ENCODE measurements at regions not wholly inside any gene's neighbourhood (a gene's known extent, or its start where the extent isn't known, plus 50 kb on each side); places are given as distances from the start of the nearest gene placed in this dataset.
"Not testable (repeated sequence)": the region's sequence is repeated elsewhere in the genome, so short reads cannot be mapped to it uniquely, and the experiment has no call there.

DNA sequence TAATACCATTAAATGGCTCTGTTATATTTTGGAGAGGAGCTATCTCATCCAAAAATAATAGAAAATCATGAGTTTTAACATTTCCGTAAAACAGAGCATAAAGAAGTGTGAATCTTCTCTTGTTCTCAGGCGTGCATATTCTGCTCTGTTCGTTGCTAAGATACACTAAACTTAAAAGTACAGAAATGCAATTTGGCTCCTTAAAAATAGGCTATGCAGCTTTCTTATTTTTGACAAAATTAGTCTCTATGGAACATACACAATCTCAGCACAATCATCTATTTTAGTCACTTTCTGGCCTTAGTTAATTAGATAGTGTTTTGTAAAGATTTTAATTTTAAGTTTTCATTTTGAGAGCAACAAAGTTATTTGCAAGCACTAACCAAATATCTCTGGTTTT lies 79.0 kb upstream of the USP25 start:
- ATAC-seq (no peak), DNase-seq (no peak)
- 62% methylated on average over 3 of the region's 3 CpGs for WGBS
- H3K4me3 ChIP-seq (ENCODE audit: low read length) = no peak overlapping the region
- H3K27ac ChIP-seq (ENCODE audit: low read length) = no peak overlapping the region
- H3K27me3 ChIP-seq (ENCODE audit: control insufficient read depth, insufficient read depth) = no peaks in the 10 kb centered on the region
- no peaks in the 10 kb centered on the region for H3K4me1 ChIP-seq (ENCODE audit: control insufficient read depth, insufficient read depth, low read length)
- intact Hi-C loops (cut with DNase I) = no loop called here
- no peaks in the 10 kb centered on the region for H3K9me3 ChIP-seq (ENCODE audit: control insufficient read depth, low read length)

DNA sequence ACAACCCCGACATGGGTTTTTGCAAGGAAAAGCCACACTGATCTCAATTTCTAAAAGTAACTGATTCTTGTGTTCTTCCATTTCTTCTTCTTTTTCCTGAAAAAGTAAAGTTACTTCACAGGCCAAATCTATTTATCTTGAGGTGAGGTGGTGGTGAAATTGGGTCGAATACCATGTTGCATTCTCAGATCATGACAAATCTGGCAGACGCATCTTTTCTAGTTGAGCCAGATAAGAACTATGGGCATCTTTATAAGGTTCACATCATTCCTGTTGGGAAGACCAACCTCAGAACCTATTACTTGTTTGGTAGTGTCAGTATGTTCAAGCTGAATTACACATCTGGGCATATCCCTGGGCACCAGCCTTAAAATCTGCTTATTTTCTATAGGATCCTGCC lies 78.6 kb upstream of the USP25 start:
- ATAC-seq (no peak), DNase-seq (no peak)
- Histone ChIP-seq H3K4me3 (ENCODE audit: low read length) (no peak overlapping the region), H3K27me3 (ENCODE audit: control insufficient read depth, insufficient read depth) (no peaks in the 10 kb centered on the region), H3K4me1 (ENCODE audit: control insufficient read depth, insufficient read depth, low read length) (no peaks in the 10 kb centered on the region), H3K9me3 (ENCODE audit: control insufficient read depth, low read length) (no peaks in the 10 kb centered on the region), H3K27ac (ENCODE audit: low read length) (no peak overlapping the region)
- intact Hi-C loops (cut with DNase I) = no loop called here
- 53% methylated on average over 3 of the region's 3 CpGs for WGBS

DNA sequence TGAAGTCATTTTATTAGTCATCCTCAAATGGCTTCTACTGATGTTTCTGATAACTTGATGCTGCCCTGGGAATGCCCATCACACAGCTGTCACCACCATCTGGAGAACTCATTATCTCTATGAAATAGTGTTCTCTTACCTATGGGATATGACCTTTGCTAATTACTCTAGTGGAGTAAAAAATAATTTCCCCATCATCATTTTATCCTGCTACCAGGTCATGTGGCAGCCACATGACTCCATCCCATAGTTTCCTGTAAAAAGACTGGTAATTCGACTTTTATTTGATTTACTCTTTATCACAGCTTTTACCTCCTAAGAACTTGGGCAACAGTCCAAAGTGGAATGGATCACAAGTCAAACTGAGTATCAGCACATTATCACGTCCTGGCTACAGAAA lies 76.1 kb upstream of the USP25 start:
- no peak overlapping the region for H3K4me3 ChIP-seq (ENCODE audit: low read length)
- H3K9me3 ChIP-seq (ENCODE audit: control insufficient read depth, low read length) = no peaks in the 10 kb centered on the region
- ATAC-seq = no peak
- no peaks in the 10 kb centered on the region for H3K27me3 ChIP-seq (ENCODE audit: control insufficient read depth, insufficient read depth)
- no peaks in the 10 kb centered on the region for H3K4me1 ChIP-seq (ENCODE audit: control insufficient read depth, insufficient read depth, low read length)
- no peak overlapping the region for H3K27ac ChIP-seq (ENCODE audit: low read length)
- DNase-seq = no peak
- intact Hi-C loops (cut with DNase I) = no loop called here
- WGBS = 39% methylated on average over 2 of the region's 2 CpGs

DNA sequence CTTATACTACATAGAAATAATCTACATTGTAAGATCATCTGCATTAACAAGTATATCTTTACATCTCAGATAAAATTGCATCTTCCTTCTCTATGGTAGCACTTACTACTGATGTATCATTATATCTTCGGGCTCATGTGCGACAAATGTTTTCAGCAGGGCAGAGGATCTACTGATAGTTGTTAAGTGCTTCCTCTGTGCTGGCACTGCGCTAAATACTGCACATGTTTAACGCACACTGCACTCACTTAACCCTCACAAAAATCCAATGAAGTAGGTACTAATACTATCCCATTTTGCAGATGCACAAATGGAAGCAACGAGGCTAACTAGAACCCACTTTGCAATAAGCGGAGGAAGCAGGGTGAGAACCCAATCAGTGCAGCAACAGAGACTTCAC lies 75.6 kb upstream of the USP25 start:
- Histone ChIP-seq H3K4me3 (ENCODE audit: low read length) (no peak overlapping the region), H3K4me1 (ENCODE audit: control insufficient read depth, insufficient read depth, low read length) (no peaks in the 10 kb centered on the region), H3K9me3 (ENCODE audit: control insufficient read depth, low read length) (no peaks in the 10 kb centered on the region), H3K27me3 (ENCODE audit: control insufficient read depth, insufficient read depth) (no peaks in the 10 kb centered on the region), H3K27ac (ENCODE audit: low read length) (no peak overlapping the region)
- DNase-seq (no peak), ATAC-seq (no peak)
- 95% methylated on average over 6 of the region's 6 CpGs for WGBS
- intact Hi-C loops (cut with DNase I) = no loop called here

DNA sequence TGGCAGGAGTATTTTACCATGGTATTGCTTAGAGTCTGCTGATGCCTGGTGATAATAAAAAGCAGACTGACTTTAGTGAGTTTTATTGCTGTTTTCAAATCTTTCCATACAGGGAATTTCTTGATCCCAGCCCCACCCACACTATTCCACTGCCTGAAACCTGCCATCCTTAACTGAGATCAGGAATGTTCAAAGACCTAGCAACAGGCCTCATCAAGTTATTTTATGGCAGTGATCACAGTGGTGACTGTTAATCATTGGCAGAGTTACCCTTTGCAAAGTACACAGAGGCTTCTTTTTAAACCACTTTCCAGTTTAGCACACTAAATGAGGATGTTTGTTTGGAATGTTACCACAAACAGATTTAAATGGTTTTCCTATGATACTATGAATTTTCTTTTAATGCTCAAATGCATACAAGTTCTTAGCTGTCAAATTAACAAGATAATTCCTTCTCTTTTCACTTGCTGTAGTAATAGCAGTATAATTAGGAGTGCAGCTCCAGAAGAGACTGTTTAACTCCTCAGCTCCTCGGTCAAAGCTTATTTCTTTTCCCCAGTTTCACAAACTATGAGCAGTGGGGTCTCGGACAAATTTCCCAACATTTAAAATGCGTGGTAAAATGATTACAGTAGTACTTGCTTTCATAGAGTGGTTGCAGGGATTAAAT lies 69.9 kb upstream of the USP25 start:
- Histone ChIP-seq H3K4me1 (ENCODE audit: control insufficient read depth, insufficient read depth, low read length) (no peaks in the 10 kb centered on the region), H3K4me3 (ENCODE audit: low read length) (no peak overlapping the region), H3K27me3 (ENCODE audit: control insufficient read depth, insufficient read depth) (no peaks in the 10 kb centered on the region), H3K9me3 (ENCODE audit: control insufficient read depth, low read length) (no peaks in the 10 kb centered on the region), H3K27ac (ENCODE audit: low read length) (no peak overlapping the region)
- intact Hi-C loops (cut with DNase I) = no loop called here
- whole genome bisulfite sequencing = 45% methylated on average over 3 of the region's 3 CpGs
- peak in 1 of 2 donors; percentile 51 for ATAC-seq
- no peak for DNase-seq

DNA sequence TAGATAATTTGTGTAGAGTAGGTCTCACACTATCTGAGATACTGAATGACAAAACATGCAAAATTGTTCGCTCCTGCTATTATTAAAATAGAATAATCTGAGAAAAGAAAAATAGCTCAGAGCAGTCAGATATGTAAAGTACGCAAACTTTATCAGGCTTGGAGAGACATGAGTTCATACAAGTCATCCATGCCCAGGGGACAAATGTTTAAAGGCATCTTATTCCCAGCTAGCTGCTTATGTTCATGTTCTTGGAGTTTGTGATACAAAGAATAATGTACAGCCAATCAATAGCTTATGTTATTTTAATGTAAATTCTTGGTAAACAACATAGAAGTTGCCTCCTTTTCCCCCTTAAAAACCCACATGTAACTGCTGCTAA lies 69.4 kb upstream of the USP25 start:
- Histone ChIP-seq H3K4me3 (ENCODE audit: low read length) (no peak overlapping the region), H3K27ac (ENCODE audit: low read length) (no peak overlapping the region), H3K27me3 (ENCODE audit: control insufficient read depth, insufficient read depth) (no peaks in the 10 kb centered on the region), H3K4me1 (ENCODE audit: control insufficient read depth, insufficient read depth, low read length) (no peaks in the 10 kb centered on the region), H3K9me3 (ENCODE audit: control insufficient read depth, low read length) (no peaks in the 10 kb centered on the region)
- no peak for DNase-seq
- intact Hi-C loops (cut with DNase I) = no loop called here
- no peak for ATAC-seq
- WGBS = 30% methylated on average over 2 of the region's 2 CpGs

DNA sequence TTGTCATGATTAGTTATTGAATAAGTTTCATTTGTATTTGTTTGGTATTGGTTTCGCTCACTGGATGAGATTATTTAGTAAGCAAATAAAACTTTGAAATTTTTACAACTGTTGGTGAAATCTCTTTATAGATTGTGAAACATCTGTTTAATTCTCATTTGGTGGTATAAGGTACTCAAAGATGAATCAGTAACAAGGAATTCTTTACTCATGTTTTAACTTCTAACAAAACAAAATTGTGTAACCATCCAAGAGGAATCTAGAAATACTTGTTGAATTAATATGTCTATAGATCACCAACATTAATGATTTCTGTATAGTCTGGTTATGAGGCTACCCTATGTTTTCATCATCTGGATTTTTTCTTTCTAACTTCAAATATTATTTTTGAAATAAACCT lies 62.8 kb upstream of the USP25 start:
- peaks cover 1% of the 10 kb centered on the region for H3K4me1 ChIP-seq (ENCODE audit: control insufficient read depth, insufficient read depth, low read length)
- DNase-seq (no peak), ATAC-seq (no peak)
- 98% methylated on average over 1 of the region's 1 CpG for WGBS
- H3K27ac ChIP-seq (ENCODE audit: low read length) = no peak overlapping the region
- no peaks in the 10 kb centered on the region for H3K27me3 ChIP-seq (ENCODE audit: control insufficient read depth, insufficient read depth)
- H3K4me3 ChIP-seq (ENCODE audit: low read length) = no peak overlapping the region
- intact Hi-C loops (cut with DNase I) = no loop called here
- H3K9me3 ChIP-seq (ENCODE audit: control insufficient read depth, low read length) = no peaks in the 10 kb centered on the region

DNA sequence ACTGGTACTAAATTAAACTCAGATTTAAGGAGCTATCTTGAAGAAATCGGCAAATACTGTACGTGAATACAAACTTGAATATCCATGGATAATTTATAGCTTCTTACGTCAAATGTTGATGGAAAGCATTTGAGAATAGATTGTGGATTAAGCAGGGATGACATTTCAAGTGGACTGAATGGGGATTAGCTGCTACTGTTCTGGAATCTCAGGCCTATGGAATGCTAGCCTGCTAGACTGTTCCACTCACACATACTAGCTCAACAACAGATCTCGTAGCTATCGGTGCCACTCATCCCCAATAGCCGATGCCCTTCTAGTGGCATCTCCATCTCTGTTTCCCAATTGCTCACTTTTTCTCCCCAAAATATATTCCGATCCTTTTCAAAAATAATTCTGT lies 62.0 kb upstream of the USP25 start:
- Histone ChIP-seq H3K9me3 (ENCODE audit: control insufficient read depth, low read length) (no peaks in the 10 kb centered on the region), H3K4me3 (ENCODE audit: low read length) (no peak overlapping the region), H3K27me3 (ENCODE audit: control insufficient read depth, insufficient read depth) (no peaks in the 10 kb centered on the region), H3K4me1 (ENCODE audit: control insufficient read depth, insufficient read depth, low read length) (peaks cover 1% of the 10 kb centered on the region), H3K27ac (ENCODE audit: low read length) (no peak overlapping the region)
- intact Hi-C loops (cut with DNase I) = no loop called here
- DNase-seq (no peak), ATAC-seq (peak in 1 of 2 donors; percentile 41)
- WGBS = 74% methylated on average over 7 of the region's 7 CpGs

DNA sequence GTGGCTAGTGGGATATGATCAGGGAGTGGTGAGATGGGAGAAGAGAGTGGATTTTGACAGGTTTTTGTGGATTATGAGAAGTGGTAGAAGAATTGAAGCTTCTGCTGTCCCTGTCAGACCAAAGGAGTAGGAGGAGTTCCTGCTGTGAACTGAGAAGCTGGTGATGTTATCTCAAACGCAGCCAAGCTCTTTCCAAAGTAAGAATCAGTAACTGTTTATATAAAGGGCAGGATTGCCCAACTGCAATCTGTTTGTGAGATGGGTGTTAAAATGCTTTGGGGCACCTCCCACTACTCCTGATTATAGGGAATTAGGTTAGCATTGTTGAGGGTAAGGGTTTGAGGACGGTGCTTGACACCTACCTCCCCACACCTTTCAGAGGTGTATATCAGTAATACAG lies 60.5 kb upstream of the USP25 start:
- H3K4me1 ChIP-seq (ENCODE audit: control insufficient read depth, insufficient read depth, low read length) = peaks cover 1% of the 10 kb centered on the region
- no peaks in the 10 kb centered on the region for H3K27me3 ChIP-seq (ENCODE audit: control insufficient read depth, insufficient read depth)
- H3K27ac ChIP-seq (ENCODE audit: low read length) = no peak overlapping the region
- peak in 1 of 2 donors; percentile 21 for ATAC-seq
- intact Hi-C loops (cut with DNase I) = no loop called here
- 33% methylated on average over 2 of the region's 2 CpGs for WGBS
- H3K9me3 ChIP-seq (ENCODE audit: control insufficient read depth, low read length) = no peaks in the 10 kb centered on the region
- DNase-seq = no peak
- H3K4me3 ChIP-seq (ENCODE audit: low read length) = no peak overlapping the region

DNA sequence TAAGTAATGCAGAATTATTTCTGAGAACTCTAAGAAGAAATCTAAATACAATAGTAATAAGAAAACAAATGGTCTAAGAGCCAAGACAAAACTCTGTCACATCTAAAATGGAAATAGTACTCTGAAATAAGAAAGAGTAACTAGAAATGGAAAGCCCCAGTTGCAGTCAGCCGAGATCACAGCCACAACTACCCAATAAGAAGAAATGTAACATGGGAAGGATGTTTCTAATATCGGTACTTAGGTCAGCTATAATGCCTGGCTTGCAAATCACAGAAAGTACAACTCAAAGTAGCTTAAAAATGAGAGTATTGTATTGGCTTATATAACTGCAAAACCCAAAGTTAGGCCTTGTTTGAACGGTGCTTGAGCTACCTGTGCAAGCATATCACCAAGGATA lies 58.6 kb upstream of the USP25 start:
- WGBS = 89% methylated on average over 3 of the region's 3 CpGs
- Histone ChIP-seq H3K4me3 (ENCODE audit: low read length) (no peak overlapping the region), H3K27me3 (ENCODE audit: control insufficient read depth, insufficient read depth) (no peaks in the 10 kb centered on the region), H3K27ac (ENCODE audit: low read length) (no peak overlapping the region), H3K4me1 (ENCODE audit: control insufficient read depth, insufficient read depth, low read length) (peaks cover 1% of the 10 kb centered on the region), H3K9me3 (ENCODE audit: control insufficient read depth, low read length) (no peaks in the 10 kb centered on the region)
- DNase-seq (no peak), ATAC-seq (no peak)
- intact Hi-C loops (cut with DNase I) = no loop called here

DNA sequence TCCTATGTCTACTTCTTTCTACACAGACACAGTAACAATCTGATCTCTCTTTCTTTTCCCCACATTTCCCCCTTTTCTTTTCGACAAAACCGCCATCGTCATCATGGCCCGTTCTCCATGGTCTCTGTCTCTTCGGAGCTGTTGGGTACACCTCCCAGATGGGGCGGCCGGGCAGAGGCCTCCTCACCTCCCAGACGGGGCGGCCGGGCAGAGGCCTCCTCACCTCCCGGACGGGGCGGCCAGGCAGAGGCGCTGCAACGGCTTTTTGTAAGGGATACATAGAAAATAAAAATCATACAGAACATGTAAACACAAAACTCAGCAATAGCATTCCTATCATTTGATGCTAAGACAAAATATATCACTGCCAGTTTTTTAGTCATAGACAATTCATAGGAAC lies 57.2 kb upstream of the USP25 start:
- WGBS = 96% methylated on average over 15 of the region's 15 CpGs

DNA sequence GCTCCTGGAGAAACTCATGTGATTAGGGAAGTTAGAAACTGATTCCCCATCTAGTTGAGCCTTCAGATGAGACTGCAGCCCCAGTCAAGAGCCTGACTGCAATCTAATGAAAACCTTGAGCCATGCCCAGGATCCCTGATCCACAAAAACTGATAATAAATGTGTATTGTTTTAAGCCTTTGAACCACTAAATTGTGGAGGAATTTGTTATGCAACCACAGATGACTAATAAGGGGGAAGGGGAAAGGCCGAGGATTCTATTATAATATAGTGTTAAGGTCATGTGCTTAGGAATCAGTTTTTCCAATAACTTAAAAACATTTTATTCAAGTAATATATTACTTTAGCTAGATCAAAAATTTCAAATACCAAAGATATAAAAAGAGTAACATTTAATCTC lies 52.8 kb upstream of the USP25 start:
- no peaks in the 10 kb centered on the region for H3K27me3 ChIP-seq (ENCODE audit: control insufficient read depth, insufficient read depth)
- WGBS = 91% methylated on average over 1 of the region's 1 CpG
- H3K9me3 ChIP-seq (ENCODE audit: control insufficient read depth, low read length) = no peaks in the 10 kb centered on the region
- intact Hi-C loops (cut with DNase I) = no loop called here
- DNase-seq (no peak), ATAC-seq (no peak)
- H3K27ac ChIP-seq (ENCODE audit: low read length) = no peak overlapping the region
- H3K4me3 ChIP-seq (ENCODE audit: low read length) = no peak overlapping the region
- no peaks in the 10 kb centered on the region for H3K4me1 ChIP-seq (ENCODE audit: control insufficient read depth, insufficient read depth, low read length)

More for the DNA sequence above, 57.2 kb upstream of the USP25 start:
- H3K27me3 ChIP-seq (ENCODE audit: control insufficient read depth, insufficient read depth); H3K4me1 ChIP-seq (ENCODE audit: control insufficient read depth, insufficient read depth, low read length); H3K27ac ChIP-seq (ENCODE audit: low read length); ATAC-seq; H3K9me3 ChIP-seq (ENCODE audit: control insufficient read depth, low read length); H3K4me3 ChIP-seq (ENCODE audit: low read length); intact Hi-C loops (cut with DNase I): not testable (repeated sequence)
- DNase-seq = peak in 2 of 3 donors; percentile 47 to 53
